GM12872 (cell line): ENCODE measurements at regions not wholly inside any gene's neighbourhood (a gene's known extent, or its start where the extent isn't known, plus 50 kb on each side); places are given as distances from the start of the nearest gene placed in this dataset.

Experiments used
- CTCF ChIP-seq: IDR thresholded peaks from 3 replicates; pipeline ENCODE4 v1.5.1; 2011; ENCODE audit warnings: low read depth, mild to moderate bottlenecking, low read length, moderate library complexity; ENCODE audit not compliant: insufficient read depth

GRCh38 chr20:53891306-53891894 is 179.0 kb downstream of the BCAS1 start:
- no peak for TF ChIP-seq CTCF

GRCh38 chr20:53890443-53891305 is 179.7 kb downstream of the BCAS1 start:
- TF ChIP-seq CTCF = no peak

GRCh38 chr20:53889411-53890148 is 180.8 kb downstream of the BCAS1 start:
- TF ChIP-seq CTCF = no peak

GRCh38 chr20:53888951-53889350 is 181.4 kb downstream of the BCAS1 start:
- TF ChIP-seq CTCF = no peak

GRCh38 chr20:53888510-53888909 is 181.9 kb downstream of the BCAS1 start:
- TF ChIP-seq CTCF = no peak

- no peak for TF ChIP-seq CTCF
Measured at GRCh38 chr20:53887973-53888372, 182.4 kb downstream of the BCAS1 start.

- TF ChIP-seq CTCF = no peak
Measured at GRCh38 chr20:53884859-53885541, 185.4 kb downstream of the BCAS1 start.
